ENCODE measurements at regions not wholly inside any gene's neighbourhood (a gene's known extent, or its start where the extent isn't known, plus 50 kb on each side); places are given as distances from the start of the nearest gene placed in this dataset.

GRCh38 chr22:48670731-48671130 is 1156.9 kb downstream of the BRD1 start:
- H3K27me3 ChIP-seq: no peaks in the 10 kb centered on the region
- H3K27ac ChIP-seq: no peak overlapping the region
- no peak overlapping the region for H3K4me3 ChIP-seq
- H3K9me3 ChIP-seq: peaks cover 0 to 16% of the 10 kb centered on the region in 2 donors
- no peak for DNase-seq
- intact Hi-C loops (cut with DNase I): no loop called here
- no peak for TF ChIP-seq CTCF (IDR thresholded peaks at IDR 0.05)
- no peaks in the 10 kb centered on the region for H3K36me3 ChIP-seq
- no peaks in the 10 kb centered on the region for H3K4me1 ChIP-seq
- ATAC-seq: no peak

GRCh38 chr22:48669986-48670716 is 1157.5 kb downstream of the BRD1 start:
- H3K36me3 ChIP-seq: no peaks in the 10 kb centered on the region
- no peaks in the 10 kb centered on the region for H3K27me3 ChIP-seq
- no peak for ATAC-seq
- no peak for TF ChIP-seq CTCF (IDR thresholded peaks at IDR 0.05)
- no peak overlapping the region for H3K27ac ChIP-seq
- DNase-seq: peak in 1 of 4 donors; percentile 58
- H3K4me3 ChIP-seq: no peak overlapping the region
- intact Hi-C loops (cut with DNase I): no loop called here
- H3K9me3 ChIP-seq: peaks cover 0 to 16% of the 10 kb centered on the region in 2 donors
- no peaks in the 10 kb centered on the region for H3K4me1 ChIP-seq

DNA sequence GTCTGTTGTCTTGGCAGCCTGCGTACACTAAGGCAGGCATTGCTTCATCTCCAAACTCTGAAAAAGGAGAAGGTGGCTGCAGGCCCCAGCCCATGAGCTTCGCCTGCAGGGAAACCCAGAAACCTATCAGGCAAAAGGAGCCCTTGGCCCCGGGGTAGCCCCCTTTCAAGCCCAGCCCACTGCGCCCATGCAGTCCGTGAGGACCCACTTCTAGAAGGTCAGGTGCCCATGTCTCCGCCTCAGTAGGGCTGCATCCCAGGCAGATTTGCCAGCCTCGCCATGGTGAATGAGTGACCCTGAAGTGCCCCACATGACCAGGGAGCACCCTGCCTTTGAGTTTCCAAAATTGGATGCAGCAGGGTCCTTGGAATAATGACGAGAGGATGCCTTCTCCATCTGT is 1158.4 kb downstream of the BRD1 start:
- TF ChIP-seq CTCF (IDR thresholded peaks at IDR 0.05): no peak
- Histone ChIP-seq H3K4me3 (no peak overlapping the region), H3K9me3 (peaks cover 0 to 19% of the 10 kb centered on the region in 2 donors), H3K4me1 (no peaks in the 10 kb centered on the region), H3K27ac (no peak overlapping the region), H3K36me3 (no peaks in the 10 kb centered on the region), H3K27me3 (no peaks in the 10 kb centered on the region)
- intact Hi-C loops (cut with DNase I): no loop called here
- ATAC-seq (no peak), DNase-seq (peak in 1 of 4 donors; percentile 51)

GRCh38 chr22:48667289-48667688 is 1160.4 kb downstream of the BRD1 start:
- Histone ChIP-seq H3K27ac (no peak overlapping the region), H3K4me1 (no peaks in the 10 kb centered on the region), H3K4me3 (no peak overlapping the region), H3K36me3 (no peaks in the 10 kb centered on the region), H3K27me3 (no peaks in the 10 kb centered on the region), H3K9me3 (peaks cover 0 to 24% of the 10 kb centered on the region in 2 donors)
- intact Hi-C loops (cut with DNase I): no loop called here
- DNase-seq: no peak
- no peak for ATAC-seq
- TF ChIP-seq CTCF (IDR thresholded peaks at IDR 0.05): no peak

DNA sequence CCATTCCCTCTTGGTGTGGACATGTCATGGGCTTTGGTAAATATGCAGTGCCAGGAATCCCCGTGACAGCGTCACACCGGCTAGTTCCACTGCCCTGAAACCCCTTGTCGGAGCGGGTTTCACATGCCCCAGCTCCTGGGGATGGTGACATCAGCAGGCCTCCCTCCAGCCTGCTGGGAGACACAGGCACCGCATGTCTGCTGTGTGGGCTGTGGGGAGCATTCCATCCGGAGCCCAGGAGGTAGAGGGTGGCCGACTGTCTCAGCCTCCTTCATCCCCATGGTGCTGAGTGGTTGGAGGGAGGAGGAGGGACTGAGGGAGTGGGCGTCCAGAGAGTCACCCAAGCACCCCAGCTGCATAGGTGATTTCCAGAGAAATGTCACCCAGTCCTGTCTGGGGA is 1161.1 kb downstream of the BRD1 start:
- Histone ChIP-seq H3K27me3 (no peaks in the 10 kb centered on the region), H3K27ac (no peak overlapping the region), H3K4me3 (no peak overlapping the region), H3K9me3 (peaks cover 0 to 19% of the 10 kb centered on the region in 2 donors), H3K36me3 (no peaks in the 10 kb centered on the region), H3K4me1 (no peaks in the 10 kb centered on the region)
- TF ChIP-seq CTCF (IDR thresholded peaks at IDR 0.05): no peak
- intact Hi-C loops (cut with DNase I): no loop called here
- ATAC-seq (no peak), DNase-seq (peak in 1 of 4 donors; percentile 54)

All from left lung (tissue), 4 donors.